ENCODE measurements at regions not wholly inside any gene's neighbourhood (a gene's known extent, or its start where the extent isn't known, plus 50 kb on each side); places are given as distances from the start of the nearest gene placed in this dataset.

- TF ChIP-seq, protein P1, sequence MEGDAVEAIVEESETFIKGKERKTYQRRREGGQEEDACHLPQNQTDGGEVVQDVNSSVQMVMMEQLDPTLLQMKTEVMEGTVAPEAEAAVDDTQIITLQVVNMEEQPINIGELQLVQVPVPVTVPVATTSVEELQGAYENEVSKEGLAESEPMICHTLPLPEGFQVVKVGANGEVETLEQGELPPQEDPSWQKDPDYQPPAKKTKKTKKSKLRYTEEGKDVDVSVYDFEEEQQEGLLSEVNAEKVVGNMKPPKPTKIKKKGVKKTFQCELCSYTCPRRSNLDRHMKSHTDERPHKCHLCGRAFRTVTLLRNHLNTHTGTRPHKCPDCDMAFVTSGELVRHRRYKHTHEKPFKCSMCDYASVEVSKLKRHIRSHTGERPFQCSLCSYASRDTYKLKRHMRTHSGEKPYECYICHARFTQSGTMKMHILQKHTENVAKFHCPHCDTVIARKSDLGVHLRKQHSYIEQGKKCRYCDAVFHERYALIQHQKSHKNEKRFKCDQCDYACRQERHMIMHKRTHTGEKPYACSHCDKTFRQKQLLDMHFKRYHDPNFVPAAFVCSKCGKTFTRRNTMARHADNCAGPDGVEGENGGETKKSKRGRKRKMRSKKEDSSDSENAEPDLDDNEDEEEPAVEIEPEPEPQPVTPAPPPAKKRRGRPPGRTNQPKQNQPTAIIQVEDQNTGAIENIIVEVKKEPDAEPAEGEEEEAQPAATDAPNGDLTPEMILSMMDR (IDR thresholded peaks at IDR 0.05; ENCODE audit: low read depth, low read length) = no peak
Observed at GRCh38 chr13:33940256-33940655, 122.3 kb downstream of the RFC3 start.

GRCh38 chr13:33940898-33941297 lies 122.9 kb downstream of the RFC3 start:
- DNase-seq (ENCODE audit: low read depth in 2 of 2) = peak; percentile 23 to 49
- H3K4me3 ChIP-seq (replicated peaks in 1 of 2; ENCODE audit: low read depth in 2 of 2, low read length in 2 of 2) = no peak overlapping the region
- TF ChIP-seq, protein P1 (IDR thresholded peaks at IDR 0.05; ENCODE audit: low read depth, low read length) = no peak

More at GRCh38 chr13:33940256-33940655, 122.3 kb downstream of the RFC3 start:
- H3K4me3 ChIP-seq (replicated peaks in 1 of 2; ENCODE audit: low read depth in 2 of 2, low read length in 2 of 2) = no peak overlapping the region
- no peak for DNase-seq (ENCODE audit: low read depth in 2 of 2)

- DNase-seq (ENCODE audit: low read depth in 2 of 2) = no peak
- TF ChIP-seq, protein P1 (IDR thresholded peaks at IDR 0.05; ENCODE audit: low read depth, low read length) = no peak
- H3K4me3 ChIP-seq (replicated peaks in 1 of 2; ENCODE audit: low read depth in 2 of 2, low read length in 2 of 2) = no peak overlapping the region
Observed at GRCh38 chr13:33945477-33945876, 127.5 kb downstream of the RFC3 start.

DNA sequence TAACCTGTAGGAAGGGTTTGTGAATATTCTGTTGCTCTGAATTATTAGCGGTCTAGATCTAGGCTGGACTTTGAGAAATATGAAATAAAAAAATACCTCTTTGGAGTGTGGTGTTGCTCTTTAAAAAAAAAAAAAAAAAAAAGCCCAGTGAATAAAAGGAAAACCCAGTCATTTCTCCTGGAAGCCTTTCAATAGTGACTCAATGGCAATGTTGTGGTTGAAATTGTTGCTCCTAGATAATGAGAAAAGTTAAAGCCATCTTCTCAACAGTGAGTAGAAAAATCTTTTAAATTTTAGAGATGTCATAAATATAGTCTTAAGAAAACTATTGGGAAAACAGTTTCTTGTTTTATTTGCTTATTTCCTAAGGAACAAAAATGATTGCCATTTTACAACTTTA lies 135.3 kb downstream of the RFC3 start:
- no peak overlapping the region for H3K4me3 ChIP-seq (replicated peaks in 1 of 2; ENCODE audit: low read depth in 2 of 2, low read length in 2 of 2)
- TF ChIP-seq, protein P1 (IDR thresholded peaks at IDR 0.05; ENCODE audit: low read depth, low read length) = no peak
- DNase-seq (ENCODE audit: low read depth in 2 of 2) = peak; percentile 61 to 76

- H3K4me3 ChIP-seq (replicated peaks in 1 of 2; ENCODE audit: low read depth in 2 of 2, low read length in 2 of 2) = no peak overlapping the region
- TF ChIP-seq, protein P1 (IDR thresholded peaks at IDR 0.05; ENCODE audit: low read depth, low read length) = no peak
- peak; percentile 17 for DNase-seq (ENCODE audit: low read depth in 2 of 2)
Observed at GRCh38 chr13:33953781-33954180, 135.8 kb downstream of the RFC3 start.

DNA sequence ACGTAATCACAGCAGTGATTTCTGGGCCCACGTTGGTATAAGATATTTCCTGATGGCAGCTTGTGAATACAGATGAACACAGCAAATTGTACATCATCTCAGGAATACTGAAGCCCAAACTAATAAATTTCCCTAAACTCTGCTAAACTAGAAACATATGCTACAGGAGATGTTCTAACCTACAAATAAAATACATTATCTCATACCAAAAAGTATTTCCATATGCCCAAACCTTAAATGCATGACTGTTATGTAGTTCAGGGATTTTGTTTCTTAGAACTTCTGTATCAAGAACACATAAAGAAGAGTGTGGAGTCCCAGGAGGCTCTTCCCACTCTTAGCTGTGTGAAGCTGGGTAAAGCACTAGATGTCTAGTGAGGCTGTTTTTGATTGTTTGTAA lies 138.4 kb downstream of the RFC3 start:
- TF ChIP-seq, protein P1 (IDR thresholded peaks at IDR 0.05; ENCODE audit: low read depth, low read length) = no peak
- H3K4me3 ChIP-seq (replicated peaks in 1 of 2; ENCODE audit: low read depth in 2 of 2, low read length in 2 of 2) = no peak overlapping the region
- no peak for DNase-seq (ENCODE audit: low read depth in 2 of 2)

- TF ChIP-seq, protein P1 (IDR thresholded peaks at IDR 0.05; ENCODE audit: low read depth, low read length) = no peak
- no peak overlapping the region for H3K4me3 ChIP-seq (replicated peaks in 1 of 2; ENCODE audit: low read depth in 2 of 2, low read length in 2 of 2)
- DNase-seq (ENCODE audit: low read depth in 2 of 2) = no peak
Observed at GRCh38 chr13:33957497-33957905, 139.6 kb downstream of the RFC3 start.

All from cardiac fibroblast (primary cell).